ENCODE measurements at regions not wholly inside any gene's neighbourhood (a gene's known extent, or its start where the extent isn't known, plus 50 kb on each side); places are given as distances from the start of the nearest gene placed in this dataset.

DNA sequence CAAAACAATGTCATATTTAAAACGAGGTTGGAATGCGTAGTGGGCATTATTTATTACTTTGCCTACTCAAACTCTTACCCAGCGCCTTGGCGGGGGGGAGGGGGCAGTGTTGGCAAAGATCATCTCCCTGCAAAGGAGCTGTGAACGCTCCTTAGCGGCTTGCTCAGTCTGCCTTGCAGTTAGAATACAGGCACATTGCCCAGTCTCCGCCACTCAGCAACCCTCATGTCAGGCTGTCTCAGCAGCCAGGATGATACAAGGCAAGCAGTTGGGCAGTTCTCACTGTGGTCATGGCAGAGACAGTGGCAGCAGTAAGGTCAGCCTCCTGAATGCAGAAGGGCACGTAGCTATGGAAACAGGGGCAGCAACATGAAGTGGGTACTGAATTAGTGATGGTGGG is 170.4 kb upstream of the KCNK2 start:
- TF ChIP-seq, protein P1, sequence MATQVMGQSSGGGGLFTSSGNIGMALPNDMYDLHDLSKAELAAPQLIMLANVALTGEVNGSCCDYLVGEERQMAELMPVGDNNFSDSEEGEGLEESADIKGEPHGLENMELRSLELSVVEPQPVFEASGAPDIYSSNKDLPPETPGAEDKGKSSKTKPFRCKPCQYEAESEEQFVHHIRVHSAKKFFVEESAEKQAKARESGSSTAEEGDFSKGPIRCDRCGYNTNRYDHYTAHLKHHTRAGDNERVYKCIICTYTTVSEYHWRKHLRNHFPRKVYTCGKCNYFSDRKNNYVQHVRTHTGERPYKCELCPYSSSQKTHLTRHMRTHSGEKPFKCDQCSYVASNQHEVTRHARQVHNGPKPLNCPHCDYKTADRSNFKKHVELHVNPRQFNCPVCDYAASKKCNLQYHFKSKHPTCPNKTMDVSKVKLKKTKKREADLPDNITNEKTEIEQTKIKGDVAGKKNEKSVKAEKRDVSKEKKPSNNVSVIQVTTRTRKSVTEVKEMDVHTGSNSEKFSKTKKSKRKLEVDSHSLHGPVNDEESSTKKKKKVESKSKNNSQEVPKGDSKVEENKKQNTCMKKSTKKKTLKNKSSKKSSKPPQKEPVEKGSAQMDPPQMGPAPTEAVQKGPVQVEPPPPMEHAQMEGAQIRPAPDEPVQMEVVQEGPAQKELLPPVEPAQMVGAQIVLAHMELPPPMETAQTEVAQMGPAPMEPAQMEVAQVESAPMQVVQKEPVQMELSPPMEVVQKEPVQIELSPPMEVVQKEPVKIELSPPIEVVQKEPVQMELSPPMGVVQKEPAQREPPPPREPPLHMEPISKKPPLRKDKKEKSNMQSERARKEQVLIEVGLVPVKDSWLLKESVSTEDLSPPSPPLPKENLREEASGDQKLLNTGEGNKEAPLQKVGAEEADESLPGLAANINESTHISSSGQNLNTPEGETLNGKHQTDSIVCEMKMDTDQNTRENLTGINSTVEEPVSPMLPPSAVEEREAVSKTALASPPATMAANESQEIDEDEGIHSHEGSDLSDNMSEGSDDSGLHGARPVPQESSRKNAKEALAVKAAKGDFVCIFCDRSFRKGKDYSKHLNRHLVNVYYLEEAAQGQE (IDR thresholded peaks at IDR 0.05; ENCODE audit: low read depth): no peak
- no peak for TF ChIP-seq EP300 (IDR thresholded peaks at IDR 0.05; ENCODE audit: borderline replicate concordance)
- no peak for TF ChIP-seq CEBPB (IDR thresholded peaks at IDR 0.05)
- TF ChIP-seq, protein P2, sequence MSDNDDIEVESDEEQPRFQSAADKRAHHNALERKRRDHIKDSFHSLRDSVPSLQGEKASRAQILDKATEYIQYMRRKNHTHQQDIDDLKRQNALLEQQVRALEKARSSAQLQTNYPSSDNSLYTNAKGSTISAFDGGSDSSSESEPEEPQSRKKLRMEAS (IDR thresholded peaks at IDR 0.05): no peak
- no peak for TF ChIP-seq RAD21 (IDR thresholded peaks at IDR 0.05; ENCODE audit: low read depth)
- no peak for TF ChIP-seq CREB1 (IDR thresholded peaks at IDR 0.05; ENCODE audit: low read depth)
- no peak for TF ChIP-seq FOXM1 (IDR thresholded peaks at IDR 0.05; ENCODE audit: borderline replicate concordance, low read depth)
- TF ChIP-seq NFIC (IDR thresholded peaks at IDR 0.05): no peak
- TF ChIP-seq TAF1 (IDR thresholded peaks at IDR 0.05; ENCODE audit: low read depth): no peak

Measured in Ishikawa (cell line).